HEK293 (cell line): ENCODE measurements at regions not wholly inside any gene's neighbourhood (a gene's known extent, or its start where the extent isn't known, plus 50 kb on each side); places are given as distances from the start of the nearest gene placed in this dataset.

Source experiments
- CTCF ChIP-seq: fragments of 450-650 bp; formaldehyde crosslinking; IDR thresholded peaks from 2 replicates; pipeline ENCODE4 v1.5.1; 2016; ENCODE audit warnings: missing biosample characterization, missing genetic modification characterization
- ZNF114 ChIP-seq: fragments of 450-650 bp; formaldehyde crosslinking; IDR thresholded peaks from 2 replicates; pipeline ENCODE4 v1.5.0; 2017; ENCODE audit warnings: missing biosample characterization, missing genetic modification characterization
- ZNF558 ChIP-seq: fragments of 450-650 bp; formaldehyde crosslinking; IDR thresholded peaks from 2 replicates; pipeline ENCODE4 v1.5.1; 2016; ENCODE audit warnings: missing biosample characterization, missing genetic modification characterization

- TF ChIP-seq CTCF (tag by site-specific recombination), result no peak
- no peak for TF ChIP-seq ZNF558 (tag by site-specific recombination)
- no peak for TF ChIP-seq ZNF114 (tag by site-specific recombination)
Measured at GRCh38 chr14:22394616-22395015, 194.4 kb downstream of the DAD1 start.
